CMK (cell line): ENCODE measurements at regions not wholly inside any gene's neighbourhood (a gene's known extent, or its start where the extent isn't known, plus 50 kb on each side); places are given as distances from the start of the nearest gene placed in this dataset.
"Not testable (repeated sequence)": the region's sequence is repeated elsewhere in the genome, so short reads cannot be mapped to it uniquely, and the experiment has no call there.

Source experiments
- DNase-seq: peaks from one replicate; pipeline ENCODE4 v3.0.0-alpha.2; 2010; ENCODE audit warnings: low read depth

DNA sequence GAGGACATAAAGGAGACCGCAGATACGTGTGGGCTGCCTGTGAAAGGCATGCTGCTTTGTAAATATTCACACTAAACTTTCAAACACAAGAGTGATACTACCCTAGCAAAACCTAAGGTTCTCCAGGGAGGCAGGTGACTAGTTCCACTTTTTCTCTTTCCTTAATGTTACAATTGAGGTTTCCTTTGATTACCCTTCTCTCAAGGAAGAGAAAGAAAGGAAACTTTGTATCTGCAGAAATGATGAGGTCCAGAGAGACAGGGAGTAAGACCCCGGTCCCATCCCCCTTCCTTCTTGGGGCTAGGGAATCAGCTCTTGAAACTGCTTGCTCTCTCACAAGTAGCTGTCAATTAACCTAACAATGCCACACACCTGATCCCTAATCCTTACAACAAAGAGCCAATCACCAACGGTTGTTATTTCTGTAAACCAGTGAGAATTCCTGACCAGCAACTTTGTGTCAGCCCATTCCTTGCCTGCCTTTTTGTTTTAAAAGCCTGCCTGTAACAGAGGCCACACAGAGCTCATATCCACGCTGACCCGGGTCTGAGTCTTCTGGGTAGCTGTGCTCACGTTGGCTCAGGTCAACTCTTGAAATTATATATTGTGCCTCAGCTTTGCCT is 754.8 kb upstream of the FRG1 start:
- DNase-seq, result no peak

- no peak for DNase-seq
These were observed 753.1 kb upstream of the FRG1 start for GRCh38 chr4:189187531-189188052.

- DNase-seq, result no peak
These were observed 742.0 kb upstream of the FRG1 start for GRCh38 chr4:189198624-189199023.

GRCh38 chr4:189200353-189200752 is 740.3 kb upstream of the FRG1 start:
- DNase-seq, result no peak

- DNase-seq, result no peak
These were observed 738.3 kb upstream of the FRG1 start for GRCh38 chr4:189202182-189202868.

- DNase-seq, result no peak
These were observed 737.8 kb upstream of the FRG1 start for GRCh38 chr4:189202869-189203271.

GRCh38 chr4:189204616-189205015 is 736.1 kb upstream of the FRG1 start:
- no peak for DNase-seq

- no peak for DNase-seq
These were observed 733.7 kb upstream of the FRG1 start for GRCh38 chr4:189206953-189207352.

DNA sequence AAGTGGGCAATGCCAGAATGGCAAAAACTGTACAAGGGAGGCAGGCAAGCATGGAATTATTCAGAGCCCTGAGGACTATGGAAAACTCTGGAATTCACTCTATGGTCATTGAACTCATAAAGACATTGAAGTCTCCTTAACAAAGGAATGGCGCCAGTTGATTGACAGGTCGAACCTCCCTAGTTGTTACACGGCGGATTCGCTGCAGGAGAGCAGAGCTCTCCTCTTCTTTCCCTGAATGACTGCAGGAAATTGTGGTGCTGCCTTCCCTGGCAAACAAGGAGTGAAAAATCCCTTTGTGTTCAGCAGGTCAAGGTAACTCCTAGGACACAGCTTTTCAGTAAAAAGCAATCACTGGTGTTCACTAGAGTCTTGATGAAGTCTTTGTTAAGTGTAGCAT is 732.8 kb upstream of the FRG1 start:
- no peak for DNase-seq

DNA sequence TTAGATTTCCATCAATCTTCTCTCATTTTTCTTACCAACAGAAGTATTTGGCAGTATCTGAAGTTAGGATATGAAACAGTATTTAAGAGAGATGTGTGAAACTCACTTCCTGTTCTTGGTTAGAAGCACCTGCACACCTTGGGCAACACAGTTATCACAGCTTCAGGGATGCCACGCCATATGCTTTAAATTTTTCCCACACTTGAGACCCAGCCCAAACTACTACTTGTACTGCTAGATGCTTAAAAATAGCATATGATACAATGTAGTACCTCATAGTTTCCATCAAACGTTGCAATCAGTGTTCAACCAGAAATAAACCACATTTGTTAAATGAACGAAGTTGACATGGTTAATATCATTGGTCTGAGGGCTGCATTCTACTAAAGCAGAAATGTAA is 725.1 kb upstream of the FRG1 start:
- DNase-seq, result no peak

DNA sequence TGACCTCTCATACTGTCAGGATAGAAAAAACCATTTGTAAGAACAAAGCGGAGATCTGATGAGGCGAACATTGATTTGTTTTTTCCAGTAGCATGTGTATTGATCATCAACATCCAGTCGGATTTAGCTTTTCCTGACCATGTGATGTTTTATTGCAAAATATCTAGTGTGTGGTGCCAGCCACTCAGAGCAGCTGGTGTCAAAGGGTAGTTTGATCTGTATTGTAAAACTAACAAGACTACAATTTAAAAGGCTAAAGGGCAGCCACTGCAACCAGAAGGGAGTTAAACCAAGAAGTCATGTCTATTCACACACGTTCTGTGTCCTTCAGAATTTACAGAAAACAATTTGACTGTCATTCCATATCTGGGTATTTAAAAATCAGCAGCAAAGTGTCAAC is 719.0 kb upstream of the FRG1 start:
- no peak for DNase-seq

GRCh38 chr4:189228726-189229125 is 711.9 kb upstream of the FRG1 start:
- DNase-seq, result no peak

- DNase-seq, result no peak
These were observed 708.4 kb upstream of the FRG1 start for GRCh38 chr4:189232274-189232673.

- DNase-seq, result not testable (repeated sequence)
These were observed 706.9 kb upstream of the FRG1 start for GRCh38 chr4:189233754-189234153.

DNA sequence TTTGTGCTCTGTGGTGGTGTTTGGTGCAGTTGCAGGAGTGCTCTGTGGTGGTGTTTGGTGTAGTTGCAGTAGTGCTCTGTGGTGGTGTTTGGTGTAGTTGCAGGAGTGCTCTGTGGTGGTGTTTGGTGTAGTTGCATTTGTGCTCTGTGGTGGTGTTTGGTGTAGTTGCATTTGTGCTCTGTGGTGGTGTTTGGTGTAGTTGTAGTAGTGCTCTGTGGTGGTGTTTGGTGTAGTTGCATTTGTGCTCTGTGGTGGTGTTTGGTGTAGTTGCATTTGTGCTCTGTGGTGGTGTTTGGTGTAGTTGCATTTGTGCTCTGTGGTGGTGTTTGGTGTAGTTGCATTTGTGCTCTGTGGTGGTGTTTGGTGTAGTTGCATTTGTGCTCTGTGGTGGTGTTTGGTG is 705.7 kb upstream of the FRG1 start:
- DNase-seq, result not testable (repeated sequence)

- DNase-seq, result no peak
These were observed 705.1 kb upstream of the FRG1 start for GRCh38 chr4:189235599-189235998.

GRCh38 chr4:189236321-189236720 is 704.4 kb upstream of the FRG1 start:
- not testable (repeated sequence) for DNase-seq

- DNase-seq, result no peak
These were observed 703.3 kb upstream of the FRG1 start for GRCh38 chr4:189237340-189237739.

DNA sequence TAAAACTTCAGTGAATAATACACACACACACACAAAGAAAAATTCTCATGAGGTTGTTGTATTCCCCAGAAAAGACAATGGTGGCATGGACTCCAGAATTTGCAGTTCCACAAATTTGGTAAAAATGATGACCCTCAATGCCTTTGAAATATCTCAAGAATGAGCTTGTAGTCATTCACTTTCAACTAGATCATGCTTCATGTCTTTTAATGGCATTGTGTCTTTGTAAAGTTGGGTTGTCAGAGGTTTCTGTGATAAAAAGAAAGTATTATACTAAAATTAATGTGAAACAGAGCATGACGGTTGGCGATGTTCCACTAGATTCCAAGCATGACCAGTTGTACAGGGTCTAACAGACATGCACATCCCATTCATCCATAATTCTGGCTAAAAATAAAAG is 685.0 kb upstream of the FRG1 start:
- no peak for DNase-seq

DNA sequence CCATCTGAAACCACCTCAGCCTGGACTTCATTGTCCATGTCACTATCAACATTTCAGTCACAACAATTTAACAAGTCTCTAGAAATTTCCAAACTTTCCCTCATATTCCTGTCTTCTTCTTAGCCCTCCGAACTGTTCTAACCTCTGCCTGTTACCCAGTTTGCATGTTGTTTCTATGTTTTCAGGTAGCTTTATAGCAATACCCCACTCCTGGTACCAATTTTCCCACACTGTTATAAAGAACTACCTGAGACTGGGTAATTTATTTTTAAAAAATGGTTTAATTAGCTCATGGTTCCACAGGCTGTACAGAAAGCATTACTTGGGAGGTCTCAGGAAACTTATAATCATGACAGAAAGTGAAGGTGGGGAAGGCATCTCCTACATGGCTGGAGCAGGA is 679.2 kb upstream of the FRG1 start:
- DNase-seq, result no peak

GRCh38 chr4:189265515-189265914 is 675.2 kb upstream of the FRG1 start:
- DNase-seq, result no peak

DNA sequence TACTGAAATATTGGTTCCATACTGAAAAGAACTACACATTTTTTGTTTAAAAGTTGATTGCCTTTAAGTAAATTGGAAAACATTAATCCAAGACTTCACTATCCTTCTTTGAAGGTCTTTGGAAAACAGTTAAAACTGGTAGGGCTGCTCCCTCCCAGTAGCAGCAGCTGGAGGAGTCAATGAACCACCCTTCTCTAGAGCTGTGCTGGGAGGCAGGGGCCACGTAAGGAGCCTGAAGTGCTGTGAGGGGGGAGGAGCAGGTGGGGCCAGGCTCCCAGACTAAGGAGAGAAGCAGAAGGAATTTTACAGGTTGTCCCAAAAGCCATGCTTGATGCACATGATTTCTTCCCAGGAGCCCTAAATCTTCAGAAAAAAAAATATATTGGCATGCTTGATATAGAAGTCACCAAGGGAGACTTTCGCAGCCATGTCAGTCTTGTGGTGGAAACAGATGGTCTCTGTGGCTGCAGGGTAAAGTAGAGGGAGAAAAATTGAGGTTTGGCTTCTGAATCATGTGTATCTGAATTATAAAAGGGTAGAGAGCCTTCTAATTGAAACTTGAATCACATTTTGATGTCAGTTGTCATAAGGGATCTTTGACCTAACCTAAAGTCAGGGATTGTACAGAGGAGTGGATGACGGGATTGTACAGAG is 673.2 kb upstream of the FRG1 start:
- DNase-seq, result no peak

GRCh38 chr4:189278597-189279165 is 662.0 kb upstream of the FRG1 start:
- no peak for DNase-seq
